Bronchial epithelial cell (primary cell): ENCODE measurements at regions not wholly inside any gene's neighbourhood (a gene's known extent, or its start where the extent isn't known, plus 50 kb on each side); places are given as distances from the start of the nearest gene placed in this dataset.

ENCODE experiments used
- DNase-seq: peaks from one replicate; pipeline ENCODE4 v3.0.0-alpha.2; 2010; ENCODE audit warnings: low read depth
- FAIRE-seq: peaks from 2 replicates; lab custom pipeline; 2011; peaks lifted over from hg19 to GRCh38; lab: Jason Lieb, UNC
- H3K27me3 ChIP-seq: 2 replicates; pipeline ENCODE4 v1.5.1; 2011; ENCODE audit warnings: low read length; ENCODE audit not compliant: control insufficient read depth, insufficient read depth
- H3K36me3 ChIP-seq: 2 replicates; pipeline ENCODE4 v1.5.1; 2011; ENCODE audit warnings: low read length; ENCODE audit not compliant: control insufficient read depth, insufficient read depth
- H3K4me3 ChIP-seq: 2 replicates; pipeline ENCODE4 v1.5.1; 2011; ENCODE audit warnings: mild to moderate bottlenecking, low read depth, low read length, control low read depth
- TF ChIP-seq, protein P1 (sequence below): IDR thresholded peaks from 2 replicates; pipeline ENCODE4 v1.5.1; 2011; ENCODE audit warnings: mild to moderate bottlenecking, moderate library complexity, low read length, control low read depth, inconsistent platforms; ENCODE audit not compliant: insufficient read depth, severe bottlenecking

DNA sequence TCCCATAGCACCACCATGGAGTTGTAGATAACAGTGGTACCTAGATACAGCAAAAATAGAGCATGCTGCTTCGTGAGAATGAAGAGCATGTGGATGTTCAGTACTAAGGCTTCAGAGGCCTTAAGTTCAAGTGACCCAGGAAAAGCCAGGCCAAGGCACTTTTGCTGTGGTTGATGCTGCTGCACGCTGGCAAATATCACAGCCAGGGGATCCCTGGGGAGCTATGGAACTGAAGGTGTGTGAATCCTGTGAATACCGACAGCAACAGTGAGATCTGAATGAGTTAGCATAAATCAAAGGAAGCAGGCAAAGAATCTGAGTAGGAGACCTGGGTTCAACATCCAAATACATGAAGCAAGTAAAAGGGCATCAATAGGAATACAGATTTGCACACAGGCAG lies 158.6 kb upstream of the THUMPD2 start:
- FAIRE-seq: no peak
- Histone ChIP-seq H3K4me3 (no peak overlapping the region), H3K27me3 (no peaks in the 10 kb centered on the region), H3K36me3 (no peaks in the 10 kb centered on the region)
- DNase-seq: no peak
- TF ChIP-seq, protein P1, sequence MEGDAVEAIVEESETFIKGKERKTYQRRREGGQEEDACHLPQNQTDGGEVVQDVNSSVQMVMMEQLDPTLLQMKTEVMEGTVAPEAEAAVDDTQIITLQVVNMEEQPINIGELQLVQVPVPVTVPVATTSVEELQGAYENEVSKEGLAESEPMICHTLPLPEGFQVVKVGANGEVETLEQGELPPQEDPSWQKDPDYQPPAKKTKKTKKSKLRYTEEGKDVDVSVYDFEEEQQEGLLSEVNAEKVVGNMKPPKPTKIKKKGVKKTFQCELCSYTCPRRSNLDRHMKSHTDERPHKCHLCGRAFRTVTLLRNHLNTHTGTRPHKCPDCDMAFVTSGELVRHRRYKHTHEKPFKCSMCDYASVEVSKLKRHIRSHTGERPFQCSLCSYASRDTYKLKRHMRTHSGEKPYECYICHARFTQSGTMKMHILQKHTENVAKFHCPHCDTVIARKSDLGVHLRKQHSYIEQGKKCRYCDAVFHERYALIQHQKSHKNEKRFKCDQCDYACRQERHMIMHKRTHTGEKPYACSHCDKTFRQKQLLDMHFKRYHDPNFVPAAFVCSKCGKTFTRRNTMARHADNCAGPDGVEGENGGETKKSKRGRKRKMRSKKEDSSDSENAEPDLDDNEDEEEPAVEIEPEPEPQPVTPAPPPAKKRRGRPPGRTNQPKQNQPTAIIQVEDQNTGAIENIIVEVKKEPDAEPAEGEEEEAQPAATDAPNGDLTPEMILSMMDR: no peak

DNA sequence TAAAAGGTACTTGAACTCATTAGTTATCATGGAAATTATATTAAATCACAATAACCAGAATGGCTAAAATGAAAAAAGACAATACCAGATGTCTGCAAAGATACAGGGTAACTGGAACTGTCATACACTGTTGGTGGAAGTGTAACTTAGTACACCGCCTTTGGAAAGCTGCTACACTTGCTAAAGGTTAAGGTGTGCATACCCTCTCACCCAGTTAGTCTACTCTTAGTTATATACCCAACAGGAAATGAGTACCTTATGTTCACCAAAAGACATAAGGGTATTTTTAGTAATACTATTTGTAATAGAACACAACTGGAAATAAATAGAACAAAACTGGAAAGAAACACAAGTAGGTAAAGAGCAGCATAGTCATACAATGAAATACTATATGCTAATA lies 155.8 kb upstream of the THUMPD2 start:
- Histone ChIP-seq H3K36me3 (no peaks in the 10 kb centered on the region), H3K27me3 (no peaks in the 10 kb centered on the region), H3K4me3 (no peak overlapping the region)
- DNase-seq: peak; percentile 32
- no peak for FAIRE-seq
- TF ChIP-seq, protein P1: no peak

DNA sequence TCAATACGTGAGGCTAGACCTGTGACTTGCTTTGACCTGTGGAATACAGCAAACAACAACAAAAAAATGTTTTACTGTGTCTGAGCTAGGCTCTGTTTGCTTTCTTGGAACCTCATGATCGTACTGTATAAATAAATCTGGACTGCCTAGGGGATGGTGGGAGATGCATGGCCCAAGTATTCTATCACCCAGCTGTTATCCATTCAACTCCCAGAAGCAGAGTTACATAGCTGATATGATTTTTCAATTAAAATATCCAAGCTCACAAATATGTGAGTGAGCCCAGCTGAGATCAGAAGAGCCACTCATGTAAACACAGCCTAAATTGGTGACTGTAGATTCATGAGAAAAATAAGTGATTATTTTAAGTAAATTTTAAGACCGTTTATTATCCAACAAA lies 154.1 kb upstream of the THUMPD2 start:
- Histone ChIP-seq H3K36me3 (no peaks in the 10 kb centered on the region), H3K27me3 (no peaks in the 10 kb centered on the region), H3K4me3 (no peak overlapping the region)
- TF ChIP-seq, protein P1: no peak
- no peak for FAIRE-seq
- DNase-seq: no peak

DNA sequence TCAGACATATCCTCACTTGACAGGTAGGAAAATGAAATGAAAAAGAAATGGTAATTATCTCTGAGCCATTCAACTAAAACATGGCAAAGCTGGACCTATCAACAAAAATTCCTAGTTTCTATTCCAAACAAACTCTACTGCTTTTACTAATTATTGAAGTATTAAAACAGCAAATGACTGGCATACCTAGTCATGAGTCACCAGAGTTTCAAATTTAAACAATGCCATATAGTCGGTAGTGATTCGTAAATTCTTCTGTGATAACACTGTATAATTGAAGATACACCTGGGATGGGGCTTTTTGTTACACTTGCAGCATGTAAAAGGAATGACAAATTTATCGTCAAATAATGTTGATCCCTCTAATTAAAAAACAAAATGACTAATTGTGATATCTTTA lies 153.1 kb upstream of the THUMPD2 start:
- H3K4me3 ChIP-seq: no peak overlapping the region
- TF ChIP-seq, protein P1: no peak
- peak; percentile 51 for DNase-seq
- FAIRE-seq: no peak
- no peaks in the 10 kb centered on the region for H3K27me3 ChIP-seq
- no peaks in the 10 kb centered on the region for H3K36me3 ChIP-seq

DNA sequence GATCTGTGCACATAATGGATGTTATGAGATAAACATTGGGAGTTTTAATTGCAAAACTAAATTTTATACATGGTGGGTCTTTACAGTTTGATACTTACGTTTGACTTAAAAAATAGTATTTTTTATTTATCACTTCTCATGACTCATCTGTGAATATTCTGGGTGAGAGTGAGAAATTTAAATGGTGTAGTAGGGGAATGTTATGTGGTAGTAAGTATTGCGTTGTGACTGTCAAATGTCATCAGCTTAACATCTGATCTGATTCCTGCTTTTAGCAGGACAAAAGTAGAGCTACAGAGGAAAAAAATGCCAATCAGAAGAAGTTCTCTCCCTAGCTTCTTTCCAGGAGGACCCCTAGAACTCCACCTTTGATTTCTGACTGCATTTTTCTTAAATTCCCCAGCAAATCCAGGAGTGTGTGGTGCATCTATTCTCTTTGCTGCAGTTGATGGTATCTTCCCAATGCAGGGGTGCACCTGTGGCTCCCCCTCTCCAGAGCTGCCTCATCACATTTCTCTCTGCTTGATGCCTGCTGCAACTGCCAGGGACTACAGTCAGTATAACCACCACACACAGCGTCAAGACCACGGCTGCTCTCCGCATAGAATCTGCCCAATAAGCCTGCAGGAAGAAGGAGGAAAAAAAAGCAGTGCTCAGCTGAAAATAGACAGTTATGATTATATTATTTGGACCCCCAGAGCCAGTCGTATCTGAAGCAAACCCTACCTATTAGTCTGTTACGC lies 151.3 kb upstream of the THUMPD2 start:
- FAIRE-seq: no peak
- Histone ChIP-seq H3K4me3 (no peak overlapping the region), H3K36me3 (no peaks in the 10 kb centered on the region), H3K27me3 (no peaks in the 10 kb centered on the region)
- TF ChIP-seq, protein P1: no peak
- DNase-seq: no peak

DNA sequence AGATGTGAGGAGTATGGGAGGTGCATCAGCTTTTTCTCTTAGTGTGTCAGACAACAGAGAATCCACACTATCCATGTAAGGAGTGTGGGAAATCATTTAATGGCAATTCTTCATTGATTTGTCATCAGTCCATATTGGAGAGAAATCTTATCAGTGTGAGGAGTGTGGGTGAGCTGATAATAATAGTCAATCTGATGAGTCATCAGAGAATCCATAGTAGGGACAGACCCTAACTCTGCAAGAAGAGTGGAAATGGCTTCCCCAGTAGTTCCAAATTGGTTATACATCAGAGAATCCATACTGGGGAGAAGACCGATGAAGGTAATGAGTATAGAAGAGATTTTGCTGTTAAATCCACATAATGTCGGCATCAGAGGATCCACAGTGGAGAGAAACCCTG lies 150.5 kb upstream of the THUMPD2 start:
- H3K36me3 ChIP-seq: no peaks in the 10 kb centered on the region
- H3K27me3 ChIP-seq: no peaks in the 10 kb centered on the region
- H3K4me3 ChIP-seq: no peak overlapping the region
- FAIRE-seq (no peak), DNase-seq (no peak)
- TF ChIP-seq, protein P1: no peak
